Right ventricle myocardium inferior (tissue), 1 donor: ENCODE measurements at regions not wholly inside any gene's neighbourhood (a gene's known extent, or its start where the extent isn't known, plus 50 kb on each side); places are given as distances from the start of the nearest gene placed in this dataset.

Experiments used
- ATAC-seq: fragments of 200-7000 bp; cut with Tn5 transposase; one replicate; pipeline ENCODE4 v1.9.1; 2020; ENCODE audit warnings: mild to moderate bottlenecking, moderate library complexity
- DNase-seq: peaks from one replicate; pipeline ENCODE4 v3.0.0; 2021; ENCODE audit errors: missing footprints
- intact Hi-C: fragments of 100-400 bp; cut with DNase I; formaldehyde crosslinking; loops from one replicate; pipeline ENCODE4 v1.11.0; 2022
- donor health status: DM: no; HTN: yes; CAD: no; lungs with severe emphysema.

DNA sequence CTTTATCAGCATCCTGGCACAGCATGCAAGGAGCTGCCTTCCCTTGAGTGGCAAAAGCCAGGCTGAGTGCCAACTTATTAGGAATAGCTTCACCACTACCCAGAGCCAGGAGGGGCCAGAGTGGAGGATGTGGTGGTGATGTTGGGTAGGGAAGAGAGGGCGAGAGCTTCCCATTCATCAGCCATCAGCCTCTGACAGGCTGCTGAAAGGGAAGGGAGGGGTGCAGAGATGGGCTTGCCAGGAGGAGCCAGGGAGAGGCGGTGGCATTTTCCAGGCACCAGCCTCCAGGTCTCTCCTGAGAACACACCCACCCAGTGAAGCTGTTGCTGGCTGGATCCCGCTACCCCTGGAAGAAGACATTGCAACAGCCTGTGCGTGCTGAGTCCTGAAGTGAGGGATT is 168.5 kb downstream of the ACTL8 start:
- intact Hi-C loops: loop anchor here (5.0 to 10.0 kb wide), 2 partner anchors 179 to 311 kb away; no protein-coding TSS in a partner anchor
- DNase-seq: no peak
- no peak for ATAC-seq

DNA sequence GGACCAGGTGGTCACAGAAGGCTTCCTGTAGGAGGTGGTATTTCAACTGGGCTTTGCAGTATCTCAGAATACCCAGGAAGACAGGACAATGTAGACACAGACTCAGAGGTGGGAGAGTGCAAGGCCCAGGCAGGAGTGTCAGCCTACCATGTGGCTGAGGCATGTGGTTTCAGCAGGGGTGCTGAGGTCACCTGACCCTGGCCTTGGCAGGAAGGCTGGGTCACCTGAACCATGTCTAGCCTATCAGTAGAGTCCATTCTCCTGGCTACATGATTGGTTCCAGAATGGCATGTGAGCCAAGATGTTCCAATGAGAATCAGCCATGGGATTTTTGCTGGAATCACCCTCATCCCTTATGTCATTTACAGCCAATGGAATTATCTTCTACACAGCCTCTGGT is 169.4 kb downstream of the ACTL8 start:
- intact Hi-C loops: loop anchor here (5.0 to 10.0 kb wide), 2 partner anchors 178 to 310 kb away; no protein-coding TSS in a partner anchor
- no peak for DNase-seq
- no peak for ATAC-seq

DNA sequence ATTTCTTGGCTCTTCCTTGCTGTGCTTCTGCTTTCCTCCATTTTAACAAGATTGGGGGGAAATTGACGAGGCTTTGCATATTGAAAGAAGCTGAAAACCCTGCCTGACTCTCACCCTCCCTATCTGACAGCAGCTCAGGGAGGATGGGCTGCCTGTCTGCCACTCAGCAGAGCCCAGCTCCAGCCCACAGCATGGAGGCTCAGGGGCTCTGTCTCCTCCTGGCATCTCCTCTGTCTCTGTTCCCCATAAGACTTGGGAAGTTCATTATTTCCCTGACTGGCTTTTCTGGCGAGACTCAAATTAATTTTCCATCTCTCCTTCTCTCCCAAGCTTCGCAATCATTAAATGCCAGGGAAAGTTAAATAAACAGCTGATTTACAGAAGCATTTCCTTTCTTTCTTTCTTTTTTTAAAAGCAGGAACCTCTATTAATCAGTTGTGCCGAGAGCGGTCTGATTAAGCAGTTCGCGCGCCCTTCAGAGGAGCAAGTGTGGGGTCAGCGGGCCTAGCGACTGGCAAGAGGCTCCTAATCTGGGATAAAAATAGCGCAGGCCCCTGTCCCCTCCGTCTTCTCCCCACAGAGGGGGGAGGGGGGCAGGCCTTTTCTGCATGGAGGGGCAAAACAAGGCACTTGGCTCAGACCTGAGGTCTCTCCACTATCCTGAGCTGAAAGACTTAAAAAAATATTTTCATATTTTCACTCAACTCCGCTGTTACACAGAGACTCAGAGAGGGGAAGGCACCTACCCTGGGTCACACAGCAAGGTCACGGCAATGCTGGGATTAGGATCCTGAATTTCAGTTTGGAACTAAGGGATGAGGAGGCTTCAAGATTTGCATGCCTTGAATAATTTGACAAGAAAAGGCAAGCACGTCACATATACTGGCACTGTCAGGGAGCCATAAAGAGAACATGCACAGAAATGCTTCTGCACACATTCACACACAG is 170.4 kb downstream of the ACTL8 start:
- intact Hi-C loops: loop anchor here (10.0 kb wide), 1 partner anchor 309 kb away; no protein-coding TSS in a partner anchor

DNA sequence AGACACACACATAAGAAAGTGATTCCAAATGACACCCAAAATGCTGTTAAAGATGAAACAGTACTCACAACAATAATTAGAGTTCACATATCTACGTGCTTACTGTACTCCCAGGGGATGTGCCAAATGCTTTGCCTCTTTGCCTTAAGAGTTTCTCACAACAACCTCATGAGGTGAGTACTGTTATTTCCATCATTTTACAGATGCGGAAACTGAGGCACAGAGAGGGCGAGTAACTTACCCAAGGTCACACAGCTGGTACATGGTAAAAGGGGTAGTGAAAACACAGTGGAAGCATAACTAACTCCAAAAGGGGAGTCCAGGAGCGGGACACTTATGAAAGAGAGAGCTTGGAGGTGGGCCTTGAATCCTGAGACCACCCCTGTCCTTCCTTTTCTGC is 171.8 kb downstream of the ACTL8 start:
- intact Hi-C loops: loop anchor here (10.0 kb wide), 1 partner anchor 308 kb away; no protein-coding TSS in a partner anchor
- ATAC-seq: no peak
- DNase-seq: no peak

More for the DNA sequence above, 170.4 kb downstream of the ACTL8 start:
- ATAC-seq (no peak), DNase-seq (no peak)

DNA sequence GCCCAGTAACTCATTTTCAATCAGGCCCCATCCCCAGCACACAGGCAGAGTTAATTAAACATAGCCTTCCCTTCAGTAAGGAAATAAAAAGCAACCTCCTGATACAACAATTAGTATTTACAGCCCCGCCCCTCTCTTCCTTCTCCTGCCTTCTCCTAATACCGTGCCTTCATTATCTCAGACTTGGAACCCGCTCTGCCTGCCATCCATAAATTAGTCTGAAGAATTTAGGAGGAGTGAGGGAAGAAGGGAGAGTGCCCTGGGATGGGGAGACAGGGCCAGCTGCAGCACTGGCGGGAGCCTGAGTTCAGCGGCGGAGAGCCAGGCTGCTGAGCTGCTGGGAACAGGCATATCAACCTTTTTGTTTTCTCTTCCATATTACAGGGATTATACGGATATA is 172.8 kb downstream of the ACTL8 start:
- intact Hi-C loops: loop anchor here (10.0 kb wide), 1 partner anchor 307 kb away; no protein-coding TSS in a partner anchor
- ATAC-seq: no peak
- DNase-seq: no peak

DNA sequence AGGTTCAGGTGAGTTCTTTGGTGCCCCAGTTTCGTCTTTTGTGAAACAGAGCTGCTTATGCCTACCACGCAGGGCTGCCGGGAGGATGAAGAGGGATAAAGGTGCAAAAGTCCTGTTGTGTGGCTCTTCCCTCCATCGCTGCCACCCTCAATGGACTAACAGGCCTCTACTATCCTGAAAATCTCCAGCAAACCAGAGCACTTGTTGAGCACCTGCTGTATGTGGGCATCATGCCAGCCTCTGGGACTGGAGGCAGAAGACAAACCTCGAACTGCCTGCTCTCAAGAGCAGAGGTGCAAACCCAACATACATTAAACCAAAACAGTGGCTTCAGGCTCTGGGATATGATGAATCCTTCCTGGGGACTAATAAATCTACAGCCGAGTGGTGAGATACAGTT is 174.1 kb downstream of the ACTL8 start:
- no peak for DNase-seq
- no peak for ATAC-seq
- intact Hi-C loops: loop anchor here (10.0 kb wide), 1 partner anchor 306 kb away; no protein-coding TSS in a partner anchor

DNA sequence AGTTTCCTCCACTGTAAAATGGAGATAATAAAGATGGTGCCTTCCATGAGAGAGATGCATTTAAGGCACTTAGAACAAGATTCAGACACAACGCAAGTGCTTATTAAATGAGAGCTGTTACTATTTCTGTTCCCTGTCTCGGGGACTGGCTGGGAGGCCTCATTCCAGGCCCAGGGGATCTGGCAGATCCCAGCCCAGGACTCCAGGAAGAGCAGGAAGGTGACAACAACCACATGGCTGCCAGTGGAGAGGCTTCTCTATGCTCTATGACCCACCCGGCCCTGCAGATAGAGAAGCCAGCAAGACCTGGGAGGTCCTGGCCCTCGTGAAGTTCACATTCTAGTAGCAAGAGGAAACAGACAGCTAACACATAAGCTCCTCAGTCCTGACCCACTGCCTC is 175.5 kb downstream of the ACTL8 start:
- DNase-seq (no peak), ATAC-seq (peak; percentile 79)
- intact Hi-C loops: no loop called here

DNA sequence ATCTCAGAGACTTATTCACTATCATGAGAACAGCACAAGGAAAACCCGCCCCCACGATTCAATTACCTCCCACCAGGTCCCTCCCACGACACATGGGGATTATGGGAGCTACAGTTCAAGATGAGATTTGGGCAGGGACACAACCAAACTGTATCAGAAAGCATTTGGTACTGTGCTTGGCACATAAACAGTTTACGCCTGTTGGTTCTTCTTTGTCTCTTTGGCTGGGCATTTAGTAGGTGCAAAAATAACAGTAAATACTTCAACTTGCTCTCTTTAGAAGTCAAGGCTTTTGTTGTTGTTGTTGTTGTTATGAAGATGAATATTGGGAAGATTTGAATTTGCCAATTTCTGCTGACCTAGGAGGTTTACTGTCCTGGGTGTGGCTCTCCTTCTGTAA is 175.4 kb upstream of the IGSF21 start:
- intact Hi-C loops: no loop called here
- ATAC-seq: no peak
- DNase-seq: no peak

DNA sequence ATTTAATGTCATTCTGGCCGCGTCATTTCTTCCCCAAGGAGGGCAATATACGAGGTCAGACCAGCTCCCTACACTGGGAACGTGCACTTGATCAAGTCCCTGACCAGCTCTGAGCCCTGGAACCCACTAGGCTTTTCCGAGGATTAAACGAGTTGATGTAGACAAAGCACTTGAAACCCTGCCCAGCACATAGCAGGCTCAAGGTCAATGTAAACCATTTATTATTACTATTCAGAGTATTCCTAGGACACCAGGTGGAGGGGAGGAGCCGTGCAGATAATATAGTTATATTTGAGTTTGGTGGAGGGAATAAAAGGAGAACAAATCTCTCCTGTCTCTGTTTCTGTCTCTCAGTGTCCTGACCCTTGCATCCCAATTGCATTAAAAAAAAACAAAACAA is 174.1 kb upstream of the IGSF21 start:
- intact Hi-C loops: no loop called here
- ATAC-seq (no peak), DNase-seq (no peak)

DNA sequence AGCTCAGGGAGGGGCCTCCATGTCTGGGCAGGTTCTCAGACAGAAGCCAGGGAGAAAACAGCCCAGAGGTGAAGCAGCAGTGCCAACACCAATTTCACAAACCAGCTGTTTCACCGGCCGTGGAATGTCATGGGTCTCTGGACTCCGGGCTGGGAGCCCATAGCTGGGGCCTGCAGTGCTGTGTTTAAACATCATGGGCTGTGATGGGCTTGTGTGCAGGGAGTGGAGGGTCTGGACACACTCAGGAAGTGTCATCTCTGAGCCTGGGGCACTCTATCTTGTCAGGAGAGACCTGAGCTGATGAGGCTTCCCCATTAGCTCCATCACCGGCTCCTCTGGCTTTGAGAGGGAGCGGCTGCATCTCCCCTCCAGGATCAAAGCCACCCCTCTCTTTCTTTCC is 173.6 kb upstream of the IGSF21 start:
- ATAC-seq: no peak
- intact Hi-C loops: no loop called here
- no peak for DNase-seq

DNA sequence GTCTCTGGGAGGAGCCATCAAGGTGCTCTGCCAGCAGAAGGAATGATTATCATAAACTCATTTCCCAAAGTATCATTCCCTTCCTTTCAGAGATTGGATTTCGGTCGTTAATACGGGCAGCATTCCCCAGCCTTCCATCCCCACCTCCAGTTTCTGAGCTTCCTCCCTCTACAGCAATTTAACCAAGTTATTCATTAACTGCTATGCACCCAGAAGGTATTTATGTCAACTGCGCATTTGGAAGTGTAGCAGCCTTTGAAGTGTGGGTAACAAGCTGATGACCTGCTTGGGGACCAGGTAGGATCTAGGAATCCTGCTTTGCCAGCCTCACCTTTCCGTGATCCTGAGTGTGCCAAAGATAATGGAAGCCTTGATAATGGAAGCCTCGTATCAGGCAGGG is 172.4 kb upstream of the IGSF21 start:
- ATAC-seq (no peak), DNase-seq (no peak)
- intact Hi-C loops: no loop called here

DNA sequence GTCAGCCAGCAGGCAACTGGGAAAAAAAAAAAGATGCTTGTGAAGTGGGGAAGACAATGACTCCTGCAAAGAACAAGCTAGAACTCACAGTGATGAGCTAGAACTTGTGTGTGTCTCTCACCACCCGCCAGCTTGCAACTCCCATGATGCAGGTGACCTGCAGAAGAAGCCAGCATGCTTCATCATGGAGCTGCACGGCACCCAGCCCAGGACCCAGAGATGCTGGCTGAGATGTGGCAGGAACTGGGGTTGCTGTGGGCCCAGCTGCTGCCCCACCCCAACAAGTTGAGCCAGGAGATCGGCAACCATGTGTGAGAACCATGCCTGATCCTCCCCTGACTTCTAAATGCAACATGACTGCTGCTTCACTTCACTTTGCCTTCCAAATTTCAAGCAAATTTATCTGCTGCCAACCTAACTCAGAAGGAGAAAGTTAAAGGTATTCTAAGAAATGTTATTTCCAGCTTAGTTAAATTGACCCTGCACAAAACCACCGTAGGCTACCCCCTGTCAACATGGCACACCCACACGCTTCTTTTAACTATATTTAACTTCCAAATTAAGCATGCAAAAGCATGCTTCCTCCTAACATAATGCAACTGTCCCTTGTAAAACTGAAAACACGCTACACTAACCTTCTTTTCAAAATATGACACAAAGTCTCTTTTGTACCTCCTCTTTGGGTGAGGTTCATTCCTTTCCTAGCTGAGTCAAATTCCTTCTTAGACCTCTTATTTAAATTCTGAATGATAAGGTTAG is 166.0 kb upstream of the IGSF21 start:
- DNase-seq (no peak), ATAC-seq (no peak)
- intact Hi-C loops: no loop called here

DNA sequence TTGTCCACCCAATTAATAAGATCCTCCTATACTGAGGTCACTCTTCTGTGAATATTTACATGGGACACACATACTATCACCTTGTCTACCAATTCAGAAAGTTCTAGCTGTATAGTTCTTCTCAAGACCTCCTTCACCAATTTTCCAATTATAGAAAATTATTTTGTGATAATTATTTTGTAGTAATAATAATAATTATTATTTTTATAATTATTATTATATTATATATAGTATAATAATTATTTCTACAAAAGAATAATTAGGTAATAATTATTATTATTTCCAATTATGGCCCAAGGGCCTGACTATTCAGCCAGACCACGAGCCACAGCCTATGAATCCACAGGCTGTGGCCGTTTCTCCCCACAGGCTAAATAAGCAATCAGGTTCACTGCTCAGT is 164.1 kb upstream of the IGSF21 start:
- no peak for DNase-seq
- intact Hi-C loops: no loop called here
- ATAC-seq: no peak

DNA sequence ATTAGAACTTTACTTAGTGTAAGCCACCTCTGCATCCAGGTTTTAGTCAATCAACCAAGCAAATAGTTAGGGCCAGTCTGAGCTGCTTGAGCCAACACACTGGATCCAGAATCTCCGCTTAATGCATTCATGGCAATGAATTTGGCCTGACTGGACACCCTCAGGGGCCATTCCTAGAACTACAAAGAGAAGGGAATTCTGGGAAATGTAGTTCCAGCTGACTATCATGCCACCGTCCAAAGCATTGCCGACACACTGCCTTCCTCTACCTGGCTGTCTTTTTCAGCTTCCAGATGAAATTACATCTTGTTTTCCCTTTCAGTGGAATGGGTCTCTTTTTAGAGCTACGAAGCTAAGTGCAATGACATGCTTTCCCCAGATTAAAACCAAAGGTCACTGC is 163.0 kb upstream of the IGSF21 start:
- intact Hi-C loops: no loop called here
- DNase-seq (no peak), ATAC-seq (no peak)

DNA sequence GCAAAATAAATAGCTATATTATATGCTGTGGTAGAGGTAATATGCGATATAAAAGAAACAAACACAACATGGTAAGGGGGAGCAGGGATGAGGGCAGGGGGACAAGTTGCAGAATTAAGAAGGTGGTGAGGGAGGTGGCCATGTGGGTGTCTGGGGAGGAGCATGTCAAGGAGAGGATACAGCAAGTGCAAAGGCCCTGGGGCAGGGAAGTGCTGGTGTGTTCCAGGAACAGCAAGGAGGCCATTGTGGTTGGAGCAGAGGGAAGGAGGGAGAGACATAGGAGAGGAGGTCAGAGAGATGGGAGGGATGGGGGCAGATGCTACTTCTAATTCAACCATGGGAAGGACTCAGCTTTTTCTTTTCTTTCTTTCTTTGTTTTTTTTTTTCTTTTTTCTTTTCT is 161.2 kb upstream of the IGSF21 start:
- intact Hi-C loops: no loop called here
- ATAC-seq (no peak), DNase-seq (no peak)

DNA sequence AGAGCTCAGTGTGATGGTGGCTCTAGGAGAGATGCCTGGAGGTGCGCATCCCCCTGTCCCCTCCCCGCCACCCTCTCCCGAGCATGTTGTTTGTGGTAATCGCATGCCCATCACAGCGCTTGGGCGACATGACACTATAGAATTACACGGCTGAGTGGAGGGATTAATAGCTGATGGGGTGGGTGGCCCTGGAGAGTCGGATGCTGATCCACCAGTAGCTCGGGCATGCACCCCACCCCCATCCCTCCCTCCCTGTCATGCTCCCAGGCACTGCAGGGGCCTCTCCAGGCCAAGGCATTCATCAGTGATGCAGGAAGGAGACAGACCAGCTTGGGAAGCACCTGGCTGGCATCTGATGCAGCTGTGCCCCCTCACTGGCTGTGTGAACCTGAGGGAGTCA is 159.0 kb upstream of the IGSF21 start:
- ATAC-seq: no peak
- DNase-seq: no peak
- intact Hi-C loops: no loop called here

DNA sequence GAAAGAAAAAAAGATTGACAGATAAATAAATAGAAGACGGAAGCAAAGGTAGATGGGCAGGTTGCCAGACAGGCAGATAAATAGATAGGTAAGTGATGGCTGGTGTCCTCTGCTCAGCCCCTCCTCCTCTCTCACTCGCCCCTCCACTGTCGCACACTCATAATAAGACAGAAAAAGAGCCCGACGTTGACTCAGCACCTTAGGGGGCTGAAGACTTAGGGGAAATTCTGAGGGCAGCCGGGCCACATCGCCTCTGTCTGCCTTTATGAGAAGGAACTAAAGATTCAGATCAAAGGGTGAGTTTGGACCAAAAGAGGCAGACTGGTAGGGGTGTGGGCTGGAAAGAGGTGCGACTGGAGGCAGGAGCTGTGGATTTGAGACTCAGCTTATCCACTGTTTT is 158.1 kb upstream of the IGSF21 start:
- DNase-seq: no peak
- intact Hi-C loops: no loop called here
- no peak for ATAC-seq

DNA sequence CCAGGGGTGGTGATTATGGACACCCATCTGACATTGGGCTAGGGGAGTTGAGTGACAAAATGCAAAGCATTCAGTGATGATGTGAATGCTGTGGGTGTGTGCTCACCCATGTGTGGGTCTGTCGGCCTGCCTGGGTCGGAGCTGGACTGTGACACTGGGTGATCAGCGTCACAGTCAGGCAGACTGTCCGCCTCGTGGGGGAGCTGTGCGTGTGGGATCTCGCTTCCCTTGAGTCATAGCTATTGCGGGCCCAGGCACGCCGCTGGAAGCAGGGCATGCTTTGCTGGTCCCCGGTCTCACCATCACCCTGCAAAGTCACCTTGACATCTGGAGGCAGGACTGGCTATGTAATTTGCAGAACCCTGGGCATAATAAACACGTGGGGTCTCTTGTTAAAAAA is 156.9 kb upstream of the IGSF21 start:
- DNase-seq (no peak), ATAC-seq (no peak)
- intact Hi-C loops: no loop called here

DNA sequence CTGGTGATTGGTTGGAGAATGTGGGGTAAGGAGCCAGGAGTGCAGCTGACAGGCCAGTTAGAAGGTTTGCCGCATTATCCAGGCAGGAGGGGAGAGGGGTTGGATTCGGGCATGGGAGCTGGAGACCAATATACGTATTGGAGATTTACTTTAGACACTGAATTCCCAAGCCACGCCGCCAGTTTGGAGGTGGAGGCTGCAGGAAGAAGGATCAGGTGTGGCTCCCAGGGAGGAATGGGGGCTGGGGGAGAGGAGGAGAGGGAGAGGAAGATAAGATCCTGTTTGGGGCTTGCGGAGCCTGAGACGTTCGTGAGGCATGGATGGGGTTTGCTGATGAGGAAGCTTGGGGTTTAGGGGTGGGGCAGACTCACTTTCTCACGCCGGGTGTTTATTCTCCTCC is 155.1 kb upstream of the IGSF21 start:
- ATAC-seq (no peak), DNase-seq (no peak)
- intact Hi-C loops: no loop called here

DNA sequence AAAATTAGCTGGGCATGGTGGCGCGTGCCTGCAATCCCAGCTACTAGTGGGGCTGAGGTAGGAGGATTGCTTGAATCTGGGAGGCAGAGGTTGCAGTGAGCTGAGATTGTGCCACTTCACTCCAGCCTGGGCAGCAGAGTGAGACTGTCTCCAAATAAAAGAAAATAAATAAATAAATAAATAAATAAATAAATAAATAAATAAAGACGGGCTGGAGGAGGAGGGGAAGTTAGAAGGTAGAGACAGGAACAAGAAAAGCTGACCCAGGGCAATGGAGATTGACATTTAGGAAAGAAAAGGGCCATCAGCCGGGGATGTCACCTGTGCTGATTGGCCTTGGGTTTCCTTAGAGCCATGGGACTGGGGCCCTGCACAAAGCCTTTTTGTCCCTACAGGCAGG is 153.7 kb upstream of the IGSF21 start:
- ATAC-seq: no peak
- intact Hi-C loops: no loop called here

More for the DNA sequence above, 153.7 kb upstream of the IGSF21 start:
- DNase-seq: no peak
